ENCODE measurements at regions not wholly inside any gene's neighbourhood (a gene's known extent, or its start where the extent isn't known, plus 50 kb on each side); places are given as distances from the start of the nearest gene placed in this dataset.

GRCh38 chr6:44701038-44701636 lies 313.6 kb downstream of the CDC5L start:
- no peak overlapping the region for H3K27ac Mint-ChIP-seq
- no peaks in the 10 kb centered on the region for H3K36me3 Mint-ChIP-seq
- TF ChIP-seq RELA (CRISPR knock-in tag; IDR thresholded peaks at IDR 0.05; ENCODE audit: borderline replicate concordance) (no peak), ARID4B (CRISPR knock-in tag; IDR thresholded peaks at IDR 0.05; ENCODE audit: borderline replicate concordance) (no peak)
- CTCF ChIA-PET: interaction anchor here (0.8 to 1.9 kb wide), 5 partner anchors 32 to 225 kb away, joined by 3 to 7 read pairs (median 5); no protein-coding TSS in a partner anchor
- no peak overlapping the region for H3K4me3 Mint-ChIP-seq
- no peaks in the 10 kb centered on the region for H3K9me3 Mint-ChIP-seq
- H3K4me1 Mint-ChIP-seq: peaks cover 17% of the 10 kb centered on the region
- POLR2A ChIA-PET: no interaction called here
- no peaks in the 10 kb centered on the region for H3K27me3 Mint-ChIP-seq (ENCODE audit: low read depth)
- peak; percentile 36 for ATAC-seq
- DNase-seq (ENCODE audit: low spot score): no peak

- Mint-ChIP-seq H3K4me3 (no peak overlapping the region), H3K27ac (no peak overlapping the region), H3K9me3 (no peaks in the 10 kb centered on the region), H3K4me1 (peaks cover 17% of the 10 kb centered on the region), H3K27me3 (ENCODE audit: low read depth) (no peaks in the 10 kb centered on the region), H3K36me3 (no peaks in the 10 kb centered on the region)
- CTCF ChIA-PET: interaction anchor here (0.8 to 1.9 kb wide), 5 partner anchors 33 to 226 kb away, joined by 3 to 7 read pairs (median 5); no protein-coding TSS in a partner anchor
- peak; percentile 17 for DNase-seq (ENCODE audit: low spot score)
- POLR2A ChIA-PET: no interaction called here
- peak; percentile 83 for ATAC-seq
- TF ChIP-seq, protein P1, sequence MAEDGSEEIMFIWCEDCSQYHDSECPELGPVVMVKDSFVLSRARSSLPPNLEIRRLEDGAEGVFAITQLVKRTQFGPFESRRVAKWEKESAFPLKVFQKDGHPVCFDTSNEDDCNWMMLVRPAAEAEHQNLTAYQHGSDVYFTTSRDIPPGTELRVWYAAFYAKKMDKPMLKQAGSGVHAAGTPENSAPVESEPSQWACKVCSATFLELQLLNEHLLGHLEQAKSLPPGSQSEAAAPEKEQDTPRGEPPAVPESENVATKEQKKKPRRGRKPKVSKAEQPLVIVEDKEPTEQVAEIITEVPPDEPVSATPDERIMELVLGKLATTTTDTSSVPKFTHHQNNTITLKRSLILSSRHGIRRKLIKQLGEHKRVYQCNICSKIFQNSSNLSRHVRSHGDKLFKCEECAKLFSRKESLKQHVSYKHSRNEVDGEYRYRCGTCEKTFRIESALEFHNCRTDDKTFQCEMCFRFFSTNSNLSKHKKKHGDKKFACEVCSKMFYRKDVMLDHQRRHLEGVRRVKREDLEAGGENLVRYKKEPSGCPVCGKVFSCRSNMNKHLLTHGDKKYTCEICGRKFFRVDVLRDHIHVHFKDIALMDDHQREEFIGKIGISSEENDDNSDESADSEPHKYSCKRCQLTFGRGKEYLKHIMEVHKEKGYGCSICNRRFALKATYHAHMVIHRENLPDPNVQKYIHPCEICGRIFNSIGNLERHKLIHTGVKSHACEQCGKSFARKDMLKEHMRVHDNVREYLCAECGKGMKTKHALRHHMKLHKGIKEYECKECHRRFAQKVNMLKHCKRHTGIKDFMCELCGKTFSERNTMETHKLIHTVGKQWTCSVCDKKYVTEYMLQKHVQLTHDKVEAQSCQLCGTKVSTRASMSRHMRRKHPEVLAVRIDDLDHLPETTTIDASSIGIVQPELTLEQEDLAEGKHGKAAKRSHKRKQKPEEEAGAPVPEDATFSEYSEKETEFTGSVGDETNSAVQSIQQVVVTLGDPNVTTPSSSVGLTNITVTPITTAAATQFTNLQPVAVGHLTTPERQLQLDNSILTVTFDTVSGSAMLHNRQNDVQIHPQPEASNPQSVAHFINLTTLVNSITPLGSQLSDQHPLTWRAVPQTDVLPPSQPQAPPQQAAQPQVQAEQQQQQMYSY (CRISPR knock-in tag; IDR thresholded peaks at IDR 0.05): peak; percentile 84
- TF ChIP-seq ZNF232 (CRISPR knock-in tag; IDR thresholded peaks at IDR 0.05) (no peak), ELF4 (CRISPR knock-in tag; IDR thresholded peaks at IDR 0.05; ENCODE audit: low read depth) (no peak)
- TF ChIP-seq, protein P2, sequence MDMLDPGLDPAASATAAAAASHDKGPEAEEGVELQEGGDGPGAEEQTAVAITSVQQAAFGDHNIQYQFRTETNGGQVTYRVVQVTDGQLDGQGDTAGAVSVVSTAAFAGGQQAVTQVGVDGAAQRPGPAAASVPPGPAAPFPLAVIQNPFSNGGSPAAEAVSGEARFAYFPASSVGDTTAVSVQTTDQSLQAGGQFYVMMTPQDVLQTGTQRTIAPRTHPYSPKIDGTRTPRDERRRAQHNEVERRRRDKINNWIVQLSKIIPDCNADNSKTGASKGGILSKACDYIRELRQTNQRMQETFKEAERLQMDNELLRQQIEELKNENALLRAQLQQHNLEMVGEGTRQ (CRISPR knock-in tag; IDR thresholded peaks at IDR 0.05): peak; percentile 29; the same call in 1 of the 2 replicates
Observed at GRCh38 chr6:44701637-44702101, 314.2 kb downstream of the CDC5L start.

GRCh38 chr6:44702292-44702691 lies 314.8 kb downstream of the CDC5L start:
- no peak for ATAC-seq
- ChIA-PET CTCF (interaction anchor here (0.9 to 1.9 kb wide), 4 partner anchors 34 to 227 kb away, joined by 4 to 7 read pairs (median 6); no protein-coding TSS in a partner anchor), POLR2A (no interaction called here)
- DNase-seq (ENCODE audit: low spot score): no peak
- Mint-ChIP-seq H3K4me1 (peaks cover 17% of the 10 kb centered on the region), H3K27ac (no peak overlapping the region), H3K4me3 (no peak overlapping the region), H3K27me3 (ENCODE audit: low read depth) (no peaks in the 10 kb centered on the region), H3K36me3 (no peaks in the 10 kb centered on the region), H3K9me3 (no peaks in the 10 kb centered on the region)
- no peak for TF ChIP-seq SP1 (CRISPR knock-in tag; conservative IDR thresholded peaks at IDR 0.05)
- no peak for TF ChIP-seq SMAD3 (CRISPR knock-in tag; IDR thresholded peaks at IDR 0.05; ENCODE audit: borderline replicate concordance)
- no peak for TF ChIP-seq RORB (CRISPR knock-in tag; IDR thresholded peaks at IDR 0.05)
- no peak for TF ChIP-seq TEAD1 (CRISPR knock-in tag; IDR thresholded peaks at IDR 0.05)
- TF ChIP-seq OVOL2 (CRISPR knock-in tag; IDR thresholded peaks at IDR 0.05; ENCODE audit: borderline replicate concordance): no peak
- TF ChIP-seq TP53 (CRISPR knock-in tag; IDR thresholded peaks at IDR 0.05): no peak
- no peak for TF ChIP-seq GABPB1 (CRISPR knock-in tag; IDR thresholded peaks at IDR 0.05)
- TF ChIP-seq ERG (CRISPR knock-in tag; IDR thresholded peaks at IDR 0.05): no peak
- TF ChIP-seq, protein P3, sequence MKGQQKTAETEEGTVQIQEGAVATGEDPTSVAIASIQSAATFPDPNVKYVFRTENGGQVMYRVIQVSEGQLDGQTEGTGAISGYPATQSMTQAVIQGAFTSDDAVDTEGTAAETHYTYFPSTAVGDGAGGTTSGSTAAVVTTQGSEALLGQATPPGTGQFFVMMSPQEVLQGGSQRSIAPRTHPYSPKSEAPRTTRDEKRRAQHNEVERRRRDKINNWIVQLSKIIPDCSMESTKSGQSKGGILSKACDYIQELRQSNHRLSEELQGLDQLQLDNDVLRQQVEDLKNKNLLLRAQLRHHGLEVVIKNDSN (CRISPR knock-in tag; IDR thresholded peaks at IDR 0.05): no peak
- TF ChIP-seq, protein P4, sequence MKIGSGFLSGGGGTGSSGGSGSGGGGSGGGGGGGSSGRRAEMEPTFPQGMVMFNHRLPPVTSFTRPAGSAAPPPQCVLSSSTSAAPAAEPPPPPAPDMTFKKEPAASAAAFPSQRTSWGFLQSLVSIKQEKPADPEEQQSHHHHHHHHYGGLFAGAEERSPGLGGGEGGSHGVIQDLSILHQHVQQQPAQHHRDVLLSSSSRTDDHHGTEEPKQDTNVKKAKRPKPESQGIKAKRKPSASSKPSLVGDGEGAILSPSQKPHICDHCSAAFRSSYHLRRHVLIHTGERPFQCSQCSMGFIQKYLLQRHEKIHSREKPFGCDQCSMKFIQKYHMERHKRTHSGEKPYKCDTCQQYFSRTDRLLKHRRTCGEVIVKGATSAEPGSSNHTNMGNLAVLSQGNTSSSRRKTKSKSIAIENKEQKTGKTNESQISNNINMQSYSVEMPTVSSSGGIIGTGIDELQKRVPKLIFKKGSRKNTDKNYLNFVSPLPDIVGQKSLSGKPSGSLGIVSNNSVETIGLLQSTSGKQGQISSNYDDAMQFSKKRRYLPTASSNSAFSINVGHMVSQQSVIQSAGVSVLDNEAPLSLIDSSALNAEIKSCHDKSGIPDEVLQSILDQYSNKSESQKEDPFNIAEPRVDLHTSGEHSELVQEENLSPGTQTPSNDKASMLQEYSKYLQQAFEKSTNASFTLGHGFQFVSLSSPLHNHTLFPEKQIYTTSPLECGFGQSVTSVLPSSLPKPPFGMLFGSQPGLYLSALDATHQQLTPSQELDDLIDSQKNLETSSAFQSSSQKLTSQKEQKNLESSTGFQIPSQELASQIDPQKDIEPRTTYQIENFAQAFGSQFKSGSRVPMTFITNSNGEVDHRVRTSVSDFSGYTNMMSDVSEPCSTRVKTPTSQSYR (CRISPR knock-in tag; IDR thresholded peaks at IDR 0.05): no peak
- TF ChIP-seq ZNF317 (CRISPR knock-in tag; IDR thresholded peaks at IDR 0.05; ENCODE audit: borderline replicate concordance, low read depth): no peak
- no peak for TF ChIP-seq MXD4 (CRISPR knock-in tag; IDR thresholded peaks at IDR 0.05; ENCODE audit: borderline replicate concordance)
